C1 segment of cervical spinal cord (tissue), 14 donors: ENCODE measurements at regions not wholly inside any gene's neighbourhood (a gene's known extent, or its start where the extent isn't known, plus 50 kb on each side); places are given as distances from the start of the nearest gene placed in this dataset.

Experiments used
- DNase-seq, 14 donors: peaks; one replicate each; lab custom pipeline; 2025; lab: John Stamatoyannopoulos, UW

GRCh38 chr12:114954511-114955055 lies 270.6 kb upstream of the TBX3 start:
- no peak for DNase-seq

- DNase-seq = no peak
Measured at GRCh38 chr12:114952573-114953271, 268.7 kb upstream of the TBX3 start.

- DNase-seq = no peak
Measured at GRCh38 chr12:114949058-114949820, 265.3 kb upstream of the TBX3 start.

GRCh38 chr12:114945351-114945750 lies 261.4 kb upstream of the TBX3 start:
- DNase-seq = no peak

GRCh38 chr12:114944736-114945135 lies 260.8 kb upstream of the TBX3 start:
- DNase-seq = no peak

GRCh38 chr12:114943601-114944000 lies 259.6 kb upstream of the TBX3 start:
- DNase-seq = no peak

- peak in 11 of 14 donors; percentile 9 to 73 (median 54) for DNase-seq
Measured at GRCh38 chr12:114938487-114939210, 254.7 kb upstream of the TBX3 start.

- DNase-seq = no peak
Measured at GRCh38 chr12:114936148-114937079, 252.4 kb upstream of the TBX3 start.

GRCh38 chr12:114935658-114936057 lies 251.7 kb upstream of the TBX3 start:
- DNase-seq = no peak

GRCh38 chr12:114933428-114934160 lies 249.6 kb upstream of the TBX3 start:
- DNase-seq = no peak

GRCh38 chr12:114932806-114933205 lies 248.8 kb upstream of the TBX3 start:
- DNase-seq = no peak

GRCh38 chr12:114931025-114931424 lies 247.1 kb upstream of the TBX3 start:
- DNase-seq = no peak

GRCh38 chr12:114926341-114926740 lies 242.4 kb upstream of the TBX3 start:
- no peak for DNase-seq

- DNase-seq = no peak
Measured at GRCh38 chr12:114924946-114925475, 241.0 kb upstream of the TBX3 start.

GRCh38 chr12:114921781-114922180 lies 237.8 kb upstream of the TBX3 start:
- no peak for DNase-seq

- no peak for DNase-seq
Measured at GRCh38 chr12:114920771-114921554, 237.0 kb upstream of the TBX3 start.

- no peak for DNase-seq
Measured at GRCh38 chr12:114919479-114919878, 235.5 kb upstream of the TBX3 start.

GRCh38 chr12:114918535-114919233 lies 234.7 kb upstream of the TBX3 start:
- DNase-seq = no peak

GRCh38 chr12:114917953-114918352 lies 234.0 kb upstream of the TBX3 start:
- no peak for DNase-seq
